ENCODE measurements at regions not wholly inside any gene's neighbourhood (a gene's known extent, or its start where the extent isn't known, plus 50 kb on each side); places are given as distances from the start of the nearest gene placed in this dataset.
"Not testable (repeated sequence)": the region's sequence is repeated elsewhere in the genome, so short reads cannot be mapped to it uniquely, and the experiment has no call there.

DNA sequence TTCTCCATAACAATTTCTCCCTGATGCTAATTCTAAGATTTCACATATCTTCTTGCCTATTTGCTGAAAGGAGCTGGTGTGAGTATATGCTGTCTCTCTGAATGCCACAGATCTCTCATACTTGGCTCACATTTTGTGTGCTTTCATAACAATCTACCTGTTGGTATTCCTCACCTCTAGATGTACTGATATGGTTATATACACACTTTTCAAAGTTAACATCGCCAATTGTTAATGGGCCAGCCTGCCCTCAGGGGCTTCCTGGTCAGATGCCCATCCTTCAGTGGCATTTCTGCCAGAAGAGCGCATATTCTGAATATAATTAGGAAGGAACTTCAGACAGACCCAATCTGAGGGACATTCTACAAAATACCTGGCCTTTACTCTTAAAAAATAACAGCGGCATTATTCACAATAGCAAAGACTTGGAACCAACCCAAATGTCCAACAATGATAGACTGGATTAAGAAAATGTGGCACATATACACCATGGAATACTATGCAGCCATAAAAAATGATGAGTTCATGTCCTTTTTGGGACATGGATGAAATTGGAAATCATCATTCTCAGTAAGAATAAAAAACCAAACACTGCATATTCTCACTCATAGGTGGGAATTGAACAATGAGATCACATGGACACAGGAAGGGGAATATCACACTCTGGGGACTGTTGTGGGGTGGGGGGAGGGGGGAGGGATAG, 123.9 kb upstream of the FAT1 start:
- not testable (repeated sequence) for DNase-seq

DNA sequence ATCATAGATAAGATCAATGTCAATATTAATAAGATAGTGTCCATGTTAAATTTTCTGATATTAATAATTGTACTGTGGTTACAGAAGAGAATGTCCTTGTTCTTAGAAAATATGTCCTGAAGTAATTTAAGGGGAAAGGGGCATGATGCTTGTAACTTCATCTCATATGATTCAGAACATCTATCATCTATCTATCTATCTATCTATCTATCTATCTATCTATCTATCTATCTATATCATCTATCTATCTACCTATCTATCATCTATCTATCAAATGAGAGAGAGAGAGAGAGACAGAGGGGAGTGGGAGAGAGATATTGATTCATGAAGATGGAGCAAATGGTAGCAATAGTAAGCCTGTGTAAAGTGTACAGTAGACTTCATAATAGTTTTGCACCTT, 124.8 kb upstream of the FAT1 start:
- no peak for DNase-seq

GRCh38 chr4:186851291-186852072, 127.8 kb upstream of the FAT1 start:
- no peak for DNase-seq

DNA sequence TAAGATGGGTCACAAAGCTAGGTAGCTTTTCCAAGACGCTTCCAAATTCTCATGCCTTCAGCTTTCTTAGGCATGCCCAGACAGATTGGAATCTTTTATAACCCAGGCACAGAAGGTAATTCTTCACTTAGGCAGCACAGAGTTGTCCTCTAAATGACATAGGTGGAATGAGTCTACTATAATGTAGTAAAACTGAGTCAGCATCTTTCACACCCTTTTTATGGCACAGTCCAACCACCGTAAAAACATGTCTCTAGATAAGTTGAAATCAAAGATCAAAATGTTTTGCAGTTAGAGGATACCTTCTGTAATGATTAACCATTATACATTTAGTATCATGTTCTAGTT, 128.4 kb upstream of the FAT1 start:
- DNase-seq = no peak

DNA sequence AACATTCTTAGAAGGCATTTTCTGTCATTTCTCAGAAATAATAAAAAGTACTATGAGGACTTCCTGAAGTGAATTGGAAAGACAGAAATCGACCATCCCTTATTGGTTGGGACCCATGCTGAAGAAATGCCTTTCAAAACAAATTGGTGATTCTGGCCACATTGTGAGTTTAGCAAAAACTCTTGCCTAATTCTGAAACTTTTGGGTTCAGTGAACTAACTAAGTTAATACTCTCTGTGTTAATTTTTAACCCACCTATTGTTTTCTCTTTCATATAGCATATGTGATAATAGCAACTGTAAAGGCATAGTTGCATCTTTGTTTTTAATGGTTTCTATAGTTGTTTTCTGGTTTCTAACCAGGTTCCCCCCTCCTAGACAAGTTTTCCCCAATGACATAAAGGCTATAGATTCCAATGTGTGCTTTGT, 129.3 kb upstream of the FAT1 start:
- no peak for DNase-seq

GRCh38 chr4:186854256-186854655, 130.6 kb upstream of the FAT1 start:
- DNase-seq = no peak

GRCh38 chr4:186855111-186855510, 131.5 kb upstream of the FAT1 start:
- DNase-seq = no peak

DNA sequence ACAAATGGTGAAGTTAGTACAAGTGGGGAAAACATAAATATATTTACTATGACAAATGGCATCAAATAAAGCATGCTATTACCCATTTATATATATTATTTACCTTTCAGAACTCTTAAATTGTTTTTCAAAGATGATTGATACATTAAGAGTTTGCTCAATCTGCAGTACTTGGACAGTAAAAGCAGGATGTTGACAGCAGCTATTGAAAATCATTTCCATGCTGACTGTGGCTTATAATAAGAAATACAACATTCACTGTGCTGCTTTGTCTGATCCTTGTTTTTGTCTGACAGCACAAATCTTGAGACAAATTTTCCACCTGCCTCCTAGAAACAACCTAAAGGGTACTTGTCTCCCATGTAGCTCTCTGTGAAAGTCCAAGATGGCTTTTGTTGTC, 134.1 kb upstream of the FAT1 start:
- DNase-seq = no peak

DNA sequence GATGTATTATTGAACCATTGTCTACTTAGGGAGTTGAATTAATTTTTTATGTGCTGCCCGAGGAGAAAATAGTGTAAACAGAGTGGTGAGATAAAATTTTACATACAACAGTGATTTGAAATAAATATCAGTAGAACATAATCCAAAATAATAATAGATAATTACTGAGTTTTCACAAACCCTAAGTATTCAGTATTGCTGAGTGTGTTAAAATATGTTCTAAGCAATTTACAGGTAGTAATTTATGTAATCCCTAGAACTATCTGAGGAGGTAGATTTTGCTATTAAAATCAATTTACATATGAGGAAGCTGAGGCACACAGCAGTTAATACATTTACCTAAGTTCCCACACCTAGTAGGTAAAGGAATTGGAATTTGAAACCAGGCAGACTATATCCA, 134.7 kb upstream of the FAT1 start:
- no peak for DNase-seq

DNA sequence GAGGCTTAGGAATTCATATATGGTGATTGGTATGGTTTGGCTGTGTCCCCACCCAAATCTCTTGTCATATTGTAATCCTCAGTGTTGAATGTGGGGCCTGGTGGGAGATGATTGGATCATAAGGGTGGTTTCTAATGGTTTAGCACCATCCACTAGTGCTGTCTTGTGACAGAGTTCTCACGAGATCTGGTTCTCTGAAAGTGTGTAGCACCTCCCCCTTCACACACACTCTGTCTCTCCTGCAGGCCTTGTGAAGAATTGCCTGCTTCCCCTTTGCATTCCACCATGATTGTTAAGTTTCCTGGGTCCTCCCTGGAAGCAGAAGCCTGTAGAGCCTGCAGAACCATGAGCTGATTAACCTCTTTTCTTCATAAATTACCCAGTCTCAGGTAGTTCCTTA, 135.8 kb upstream of the FAT1 start:
- no peak for DNase-seq

- no peak for DNase-seq
Measured at GRCh38 chr4:186861317-186861716, 137.7 kb upstream of the FAT1 start.

- no peak for DNase-seq
Measured at GRCh38 chr4:186871856-186872255, 148.2 kb upstream of the FAT1 start.

GRCh38 chr4:186873095-186873494, 149.4 kb upstream of the FAT1 start:
- DNase-seq = not testable (repeated sequence)

- DNase-seq = no peak
Measured at GRCh38 chr4:186875476-186875875, 151.8 kb upstream of the FAT1 start.

DNA sequence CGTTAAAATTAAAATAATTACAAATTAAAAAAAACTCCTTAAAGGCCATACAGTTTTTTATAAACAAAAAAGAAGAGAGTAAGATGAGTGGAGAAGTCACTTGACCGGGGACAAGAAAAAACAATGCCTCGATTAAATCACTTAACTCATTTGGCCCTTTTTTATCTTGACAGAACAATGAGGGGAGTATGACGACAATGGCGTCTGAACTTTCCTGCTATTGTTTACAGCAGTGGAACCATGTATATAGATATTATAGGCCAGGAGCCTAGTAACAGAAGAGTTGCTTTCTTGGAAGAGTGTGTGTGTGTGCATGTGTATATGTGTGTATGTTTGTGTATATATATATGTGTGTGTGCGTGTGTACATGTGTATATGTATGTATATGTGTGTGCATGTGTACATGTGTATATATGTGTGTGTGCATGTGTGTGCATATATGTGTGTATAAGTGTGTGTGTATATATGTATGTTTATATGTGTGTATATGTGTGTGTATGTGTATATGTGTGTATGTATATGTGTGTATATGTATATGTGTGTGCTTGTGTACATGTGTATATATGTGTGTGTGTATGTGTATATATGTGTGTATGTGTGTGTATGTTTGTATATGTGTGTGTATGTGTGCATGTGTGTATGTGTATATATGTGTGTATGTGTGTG, 153.4 kb upstream of the FAT1 start:
- no peak for DNase-seq

- peak; percentile 28 for DNase-seq
Measured at GRCh38 chr4:186878203-186878776, 154.6 kb upstream of the FAT1 start.

- DNase-seq = no peak
Measured at GRCh38 chr4:186881521-186882220, 158.0 kb upstream of the FAT1 start.

- no peak for DNase-seq
Measured at GRCh38 chr4:186882293-186882692, 158.6 kb upstream of the FAT1 start.

GRCh38 chr4:186885289-186885688, 161.6 kb upstream of the FAT1 start:
- no peak for DNase-seq

- DNase-seq = no peak
Measured at GRCh38 chr4:186886759-186887158, 163.1 kb upstream of the FAT1 start.

- no peak for DNase-seq
Measured at GRCh38 chr4:186887291-186887700, 163.6 kb upstream of the FAT1 start.

DNA sequence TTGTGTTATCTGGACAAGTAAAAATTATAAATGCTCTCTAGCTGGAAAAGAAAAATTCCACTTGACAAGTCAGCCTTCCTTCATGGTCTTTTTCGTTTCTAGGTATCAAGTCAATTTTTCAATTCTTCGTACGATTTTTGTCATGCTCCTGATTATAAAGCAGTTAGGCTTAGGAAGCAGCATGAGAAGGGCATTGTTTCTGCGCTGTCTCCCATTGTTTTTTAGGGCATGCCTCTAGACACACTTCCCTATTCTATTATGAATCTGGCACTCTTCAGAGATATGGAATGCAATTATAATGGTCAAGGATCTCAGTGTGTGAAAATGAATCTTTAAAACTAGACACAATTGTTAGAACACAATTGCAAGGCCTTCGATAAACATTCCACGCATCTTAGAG, 164.1 kb upstream of the FAT1 start:
- no peak for DNase-seq
